WERI-Rb-1 (cell line): ENCODE measurements at regions not wholly inside any gene's neighbourhood (a gene's known extent, or its start where the extent isn't known, plus 50 kb on each side); places are given as distances from the start of the nearest gene placed in this dataset.

ENCODE experiments used
- DNase-seq: peaks from one replicate; pipeline ENCODE4 v3.0.0-alpha.2; 2020
- H3K27ac ChIP-seq: fragments of 250-450 bp; sonication (Bioruptor Pico); 2 replicates; pipeline ENCODE4 v1.5.1; 2020; ENCODE audit warnings: mild to moderate bottlenecking, moderate library complexity
- H3K27me3 ChIP-seq: fragments of 250-450 bp; sonication (Bioruptor Pico); 2 replicates; pipeline ENCODE4 v1.5.1; 2021; ENCODE audit warnings: mild to moderate bottlenecking, low read depth, moderate library complexity; ENCODE audit not compliant: insufficient read depth, severe bottlenecking
- H3K36me3 ChIP-seq: fragments of 250-450 bp; sonication (Bioruptor Pico); 2 replicates; pipeline ENCODE4 v1.5.1; 2020; ENCODE audit warnings: mild to moderate bottlenecking, moderate library complexity
- H3K4me3 ChIP-seq: 2 replicates; pipeline ENCODE4 v1.5.1; 2011; ENCODE audit warnings: low read depth, mild to moderate bottlenecking, control low read depth, low read length
- H3K9me3 ChIP-seq: fragments of 250-450 bp; sonication (Bioruptor Pico); 2 replicates; pipeline ENCODE4 v1.5.1; 2021; ENCODE audit warnings: mild to moderate bottlenecking, moderate library complexity; ENCODE audit not compliant: severe bottlenecking
- TF ChIP-seq, protein P1 (sequence below): IDR thresholded peaks from 2 replicates; pipeline ENCODE4 v1.5.1; 2011; ENCODE audit warnings: low read depth, mild to moderate bottlenecking, control low read depth, inconsistent platforms, low read length

- no peak for DNase-seq
- H3K36me3 ChIP-seq, result no peaks in the 10 kb centered on the region
- no peak overlapping the region for H3K4me3 ChIP-seq
- no peaks in the 10 kb centered on the region for H3K9me3 ChIP-seq
- no peaks in the 10 kb centered on the region for H3K27me3 ChIP-seq
- TF ChIP-seq, protein P1, sequence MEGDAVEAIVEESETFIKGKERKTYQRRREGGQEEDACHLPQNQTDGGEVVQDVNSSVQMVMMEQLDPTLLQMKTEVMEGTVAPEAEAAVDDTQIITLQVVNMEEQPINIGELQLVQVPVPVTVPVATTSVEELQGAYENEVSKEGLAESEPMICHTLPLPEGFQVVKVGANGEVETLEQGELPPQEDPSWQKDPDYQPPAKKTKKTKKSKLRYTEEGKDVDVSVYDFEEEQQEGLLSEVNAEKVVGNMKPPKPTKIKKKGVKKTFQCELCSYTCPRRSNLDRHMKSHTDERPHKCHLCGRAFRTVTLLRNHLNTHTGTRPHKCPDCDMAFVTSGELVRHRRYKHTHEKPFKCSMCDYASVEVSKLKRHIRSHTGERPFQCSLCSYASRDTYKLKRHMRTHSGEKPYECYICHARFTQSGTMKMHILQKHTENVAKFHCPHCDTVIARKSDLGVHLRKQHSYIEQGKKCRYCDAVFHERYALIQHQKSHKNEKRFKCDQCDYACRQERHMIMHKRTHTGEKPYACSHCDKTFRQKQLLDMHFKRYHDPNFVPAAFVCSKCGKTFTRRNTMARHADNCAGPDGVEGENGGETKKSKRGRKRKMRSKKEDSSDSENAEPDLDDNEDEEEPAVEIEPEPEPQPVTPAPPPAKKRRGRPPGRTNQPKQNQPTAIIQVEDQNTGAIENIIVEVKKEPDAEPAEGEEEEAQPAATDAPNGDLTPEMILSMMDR, result no peak
- H3K27ac ChIP-seq, result no peak overlapping the region
These were observed 74.0 kb upstream of the G2E3 start for GRCh38 chr14:30484976-30485375.

DNA sequence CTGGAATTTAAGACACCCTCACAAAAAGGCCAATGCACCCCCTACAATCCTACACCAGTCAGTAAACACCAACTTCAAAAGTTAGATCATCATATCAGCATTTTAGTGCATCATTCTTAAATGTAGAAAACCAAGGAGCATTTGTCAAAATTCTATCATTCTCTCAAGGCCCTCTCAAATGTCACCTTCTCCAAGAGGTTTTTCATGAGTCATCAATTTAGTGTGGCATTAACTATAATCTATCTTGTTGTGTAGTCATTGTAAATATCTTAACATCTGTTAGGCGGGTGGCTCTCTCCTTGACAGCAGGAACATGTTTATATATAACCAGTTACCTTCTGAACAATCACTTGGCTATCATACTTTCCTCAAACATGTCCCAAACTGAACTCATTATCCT is 62.1 kb upstream of the G2E3 start:
- DNase-seq, result no peak
- H3K9me3 ChIP-seq, result no peaks in the 10 kb centered on the region
- H3K27me3 ChIP-seq, result no peaks in the 10 kb centered on the region
- no peaks in the 10 kb centered on the region for H3K36me3 ChIP-seq
- H3K27ac ChIP-seq, result no peak overlapping the region
- no peak overlapping the region for H3K4me3 ChIP-seq
- TF ChIP-seq, protein P1, result no peak

DNA sequence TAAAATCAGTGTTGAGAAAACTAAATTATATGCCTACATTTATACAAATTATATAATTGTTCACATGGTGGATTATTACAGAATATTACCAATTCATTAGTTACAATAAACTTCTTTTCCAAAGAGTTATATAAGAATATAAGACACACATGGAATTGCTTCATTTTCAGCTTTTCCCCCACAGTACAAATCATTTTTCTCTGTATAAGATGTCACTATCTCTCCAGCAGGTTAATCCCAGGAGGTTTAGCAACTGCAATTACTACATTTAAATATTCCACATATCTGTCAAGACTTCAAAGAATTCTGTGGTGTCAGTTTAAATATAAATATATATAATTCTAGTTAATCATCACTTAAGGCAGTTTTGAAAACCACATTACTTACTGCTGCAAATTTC is 59.6 kb upstream of the G2E3 start:
- no peak for DNase-seq
- H3K9me3 ChIP-seq, result no peaks in the 10 kb centered on the region
- no peak overlapping the region for H3K4me3 ChIP-seq
- no peaks in the 10 kb centered on the region for H3K27me3 ChIP-seq
- H3K27ac ChIP-seq, result no peak overlapping the region
- TF ChIP-seq, protein P1, result no peak
- no peaks in the 10 kb centered on the region for H3K36me3 ChIP-seq

DNA sequence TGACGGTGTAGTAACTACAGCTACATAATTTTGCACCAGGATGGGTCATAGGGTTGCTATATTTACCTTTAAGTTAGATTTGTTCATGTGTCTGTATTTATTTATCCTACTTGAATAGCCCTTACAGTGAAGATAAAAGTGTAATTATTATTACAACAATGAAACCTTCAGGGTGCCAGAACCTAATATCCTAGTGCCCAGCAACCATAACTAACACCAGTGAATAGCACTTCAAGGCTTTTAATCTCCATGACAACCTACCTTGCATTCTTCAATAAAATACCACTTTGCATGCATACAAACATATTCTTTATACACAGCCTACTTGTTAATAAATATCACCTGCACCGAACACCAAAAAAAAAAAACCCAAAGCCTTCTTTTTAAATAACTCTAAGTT is 58.7 kb upstream of the G2E3 start:
- no peak overlapping the region for H3K4me3 ChIP-seq
- no peak for DNase-seq
- no peak overlapping the region for H3K27ac ChIP-seq
- TF ChIP-seq, protein P1, result no peak
- H3K36me3 ChIP-seq, result no peaks in the 10 kb centered on the region
- no peaks in the 10 kb centered on the region for H3K9me3 ChIP-seq
- H3K27me3 ChIP-seq, result no peaks in the 10 kb centered on the region

- Histone ChIP-seq H3K36me3 (no peaks in the 10 kb centered on the region), H3K27ac (no peak overlapping the region), H3K27me3 (no peaks in the 10 kb centered on the region), H3K9me3 (no peaks in the 10 kb centered on the region), H3K4me3 (no peak overlapping the region)
- TF ChIP-seq, protein P1, result no peak
- no peak for DNase-seq
These were observed 51.7 kb upstream of the G2E3 start for GRCh38 chr14:30507209-30507608.
